B cell (primary cell): ENCODE measurements at regions not wholly inside any gene's neighbourhood (a gene's known extent, or its start where the extent isn't known, plus 50 kb on each side); places are given as distances from the start of the nearest gene placed in this dataset.

ENCODE experiments used
- ATAC-seq: fragments of 200-7000 bp; cut with Tn5 transposase; one replicate; pipeline ENCODE4 v1.10.0; 2021; ENCODE audit warnings: low read depth, mild to moderate bottlenecking, moderate number of reproducible peaks, moderate library complexity
- CTCF ChIA-PET: fragments of 350-600 bp; sonication (Branson Sonifier 250); formaldehyde crosslinking; loops from one replicate; lab custom pipeline; 2021; ENCODE audit warnings: antibody characterized with exemption, inconsistent platforms; lab: Charles Lee
- POLR2A ChIA-PET: fragments of 350-600 bp; sonication (Branson Sonifier 250); formaldehyde crosslinking; loops from one replicate; lab custom pipeline; 2021; ENCODE audit warnings: antibody characterized with exemption; lab: Charles Lee
- DNase-seq: peaks from one replicate; pipeline ENCODE4 v3.0.0; 2013
- H2AFZ ChIP-seq: 2 replicates; pipeline ENCODE4 v1.6.1; 2012; ENCODE audit warnings: mild to moderate bottlenecking, low read depth, low read length; ENCODE audit not compliant: insufficient read depth, poor library complexity, severe bottlenecking
- H3K27ac ChIP-seq, 2 donors: 1 replicate in 1 of 2; 2 replicates in 1 of 2; pipeline ENCODE4 v1.5.1; 2012 to 2013; ENCODE audit warnings: low read length in 2 of 2, mild to moderate bottlenecking in 2 of 2, moderate library complexity in 1 of 2
- H3K27me3 ChIP-seq, 4 experiments: fragments of 200-600 bp in 1 of 4; sonication (generic) in 1 of 4; replicated peaks in 1 of 4; 1 replicate in 2 of 4; 2 replicates in 2 of 4; pipeline versions ENCODE4 v1.6.1 to v1.7.0; 2013 to 2016; ENCODE audit warnings: low read length in 3 of 4, mild to moderate bottlenecking in 2 of 4, mixed read lengths in 1 of 4, moderate library complexity in 1 of 4; ENCODE audit not compliant: insufficient read depth in 4 of 4, control insufficient read depth in 3 of 4; ENCODE audit errors: control extremely low read depth in 1 of 4
- H3K36me3 ChIP-seq, 2 experiments: replicated peaks in 1 of 2; 1 replicate in 1 of 2; 2 replicates in 1 of 2; pipeline versions ENCODE4 v1.6.1 to v1.7.1; 2013; ENCODE audit warnings: low read length in 1 of 2; ENCODE audit not compliant: insufficient read depth in 2 of 2, control insufficient read depth in 1 of 2; ENCODE audit errors: control extremely low read depth in 1 of 2, extremely low read depth in 1 of 2
- H3K4me1 ChIP-seq, 2 donors: fragments of 200-600 bp in 1 of 2; sonication (generic) in 1 of 2; 1 replicate in 1 of 2; 2 replicates in 1 of 2; pipeline versions ENCODE4 v1.5.1 to v1.6.1; 2013 to 2017; ENCODE audit warnings: low read length in 2 of 2; ENCODE audit not compliant: control insufficient read depth in 2 of 2, insufficient read depth in 2 of 2
- H3K4me2 ChIP-seq: replicated peaks from 2 replicates; pipeline ENCODE3; 2012; ENCODE audit warnings: mild to moderate bottlenecking, low read depth, low read length; ENCODE audit not compliant: poor library complexity, severe bottlenecking
- H3K4me3 ChIP-seq, 5 experiments: fragments of 200-600 bp in 1 of 5; sonication (generic) in 1 of 5; 1 replicate in 3 of 5; 2 replicates in 2 of 5; pipeline versions ENCODE4 v1.5.1 to v1.7.0; 2011 to 2016; ENCODE audit warnings: low read length in 4 of 5, mild to moderate bottlenecking in 4 of 5, low read depth in 2 of 5, control low read depth in 1 of 5, moderate library complexity in 1 of 5; ENCODE audit not compliant: insufficient read depth in 1 of 5; ENCODE audit errors: control extremely low read depth in 1 of 5, extremely low read depth in 1 of 5
- H3K79me2 ChIP-seq: fragments of 200-600 bp; sonication (generic); one replicate; pipeline ENCODE4 v1.6.0; 2016; ENCODE audit warnings: low read length; ENCODE audit not compliant: control insufficient read depth, insufficient read depth
- H3K9ac ChIP-seq: fragments of 200-600 bp; sonication (generic); 2 replicates; pipeline ENCODE4 v1.6.1; 2017; ENCODE audit warnings: mild to moderate bottlenecking, low read length, moderate library complexity
- H3K9me3 ChIP-seq, 3 donors: one replicate each; pipeline versions ENCODE4 v1.6.1 to v1.7.1; 2013; ENCODE audit warnings: low read length in 2 of 3; ENCODE audit not compliant: control insufficient read depth in 2 of 3, insufficient read depth in 1 of 3; ENCODE audit errors: control extremely low read depth in 1 of 3
- H4K20me1 ChIP-seq: 2 replicates; pipeline ENCODE4 v1.6.0; 2012; ENCODE audit warnings: mild to moderate bottlenecking, low read length; ENCODE audit not compliant: insufficient read depth, control insufficient read depth, poor library complexity, severe bottlenecking
- H3K27ac Mint-ChIP-seq: one replicate; pipeline ENCODE4 v1.8.0; 2021; ENCODE audit warnings: mixed read lengths
- H3K27me3 Mint-ChIP-seq: one replicate; pipeline ENCODE4 v1.8.0; 2021; ENCODE audit warnings: mixed read lengths
- H3K4me1 Mint-ChIP-seq: one replicate; pipeline ENCODE4 v1.8.0; 2021; ENCODE audit warnings: mixed read lengths
- H3K4me3 Mint-ChIP-seq: one replicate; pipeline ENCODE4 v1.8.0; 2021; ENCODE audit warnings: mixed read lengths
- H3K9me3 Mint-ChIP-seq: one replicate; pipeline ENCODE4 v1.8.0; 2022; ENCODE audit warnings: mixed read lengths; ENCODE audit not compliant: insufficient read depth
- EZH2 ChIP-seq: IDR thresholded peaks from 2 replicates; pipeline ENCODE4 v1.6.1; 2012; ENCODE audit warnings: borderline replicate concordance, low read depth, mild to moderate bottlenecking, moderate library complexity, low read length; ENCODE audit not compliant: insufficient read depth, poor library complexity, severe bottlenecking
- WGBS: methylation state at CpG from one replicate; pipeline ENCODE4 v1.1.5; 2013; ENCODE audit warnings: missing lambda C conversion rate; ENCODE audit not compliant: insufficient coverage; 5-methylcytosine and 5-hydroxymethylcytosine counted together
- intact Hi-C: fragments of 100-400 bp; cut with micrococcal nuclease; formaldehyde crosslinking; loops from one replicate; pipeline ENCODE4 v1.10.0; 2022
- TF ChIP-seq, protein P1 (sequence below): fragments of 200-600 bp; IDR thresholded peaks from one replicate; pipeline ENCODE4 v1.8.0; 2022; ENCODE audit warnings: antibody characterized with exemption, mild to moderate bottlenecking

DNA sequence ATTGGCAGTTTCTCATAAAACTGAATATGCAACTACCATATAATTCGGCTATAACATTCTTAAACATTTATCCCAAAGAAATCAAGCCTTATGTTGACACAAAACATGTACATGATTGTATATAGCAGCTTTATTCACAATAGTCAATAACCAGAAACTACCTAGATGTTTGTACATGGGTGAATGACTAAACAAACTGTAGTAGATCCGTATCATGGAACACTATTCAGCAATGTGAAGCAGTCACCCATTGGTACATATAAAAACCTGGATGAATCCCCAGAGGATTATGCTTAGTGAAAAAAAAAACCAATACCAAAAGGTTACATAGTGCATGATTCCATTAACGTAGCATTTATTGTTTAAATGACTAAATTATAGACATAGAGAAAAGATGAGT, 471.7 kb upstream of the KLHL1 start:
- no peak for DNase-seq
- TF ChIP-seq EZH2, result no peak
- TF ChIP-seq, protein P1, sequence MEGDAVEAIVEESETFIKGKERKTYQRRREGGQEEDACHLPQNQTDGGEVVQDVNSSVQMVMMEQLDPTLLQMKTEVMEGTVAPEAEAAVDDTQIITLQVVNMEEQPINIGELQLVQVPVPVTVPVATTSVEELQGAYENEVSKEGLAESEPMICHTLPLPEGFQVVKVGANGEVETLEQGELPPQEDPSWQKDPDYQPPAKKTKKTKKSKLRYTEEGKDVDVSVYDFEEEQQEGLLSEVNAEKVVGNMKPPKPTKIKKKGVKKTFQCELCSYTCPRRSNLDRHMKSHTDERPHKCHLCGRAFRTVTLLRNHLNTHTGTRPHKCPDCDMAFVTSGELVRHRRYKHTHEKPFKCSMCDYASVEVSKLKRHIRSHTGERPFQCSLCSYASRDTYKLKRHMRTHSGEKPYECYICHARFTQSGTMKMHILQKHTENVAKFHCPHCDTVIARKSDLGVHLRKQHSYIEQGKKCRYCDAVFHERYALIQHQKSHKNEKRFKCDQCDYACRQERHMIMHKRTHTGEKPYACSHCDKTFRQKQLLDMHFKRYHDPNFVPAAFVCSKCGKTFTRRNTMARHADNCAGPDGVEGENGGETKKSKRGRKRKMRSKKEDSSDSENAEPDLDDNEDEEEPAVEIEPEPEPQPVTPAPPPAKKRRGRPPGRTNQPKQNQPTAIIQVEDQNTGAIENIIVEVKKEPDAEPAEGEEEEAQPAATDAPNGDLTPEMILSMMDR, result no peak
- no CpG with 5 or more reads among the region's 3 CpGs for WGBS
- no peak overlapping the region for H3K9ac ChIP-seq
- H3K4me3 Mint-ChIP-seq, result no peak overlapping the region
- ATAC-seq, result no peak
- H3K27me3 Mint-ChIP-seq, result no peaks in the 10 kb centered on the region
- H2AFZ ChIP-seq, result no peak overlapping the region
- intact Hi-C loops, result no loop called here
- no peaks in the 10 kb centered on the region for H3K79me2 ChIP-seq
- H3K4me1 ChIP-seq, result no peaks in the 10 kb centered on the region
- H3K9me3 ChIP-seq, result no peaks in the 10 kb centered on the region
- no peaks in the 10 kb centered on the region for H3K4me1 Mint-ChIP-seq
- no peaks in the 10 kb centered on the region for H3K36me3 ChIP-seq
- ChIA-PET CTCF (no interaction called here), POLR2A (no interaction called here)
- H3K4me3 ChIP-seq, result no peak overlapping the region
- H3K9me3 Mint-ChIP-seq, result peaks cover 1% of the 10 kb centered on the region
- no peaks in the 10 kb centered on the region for H3K27me3 ChIP-seq
- H4K20me1 ChIP-seq, result no peaks in the 10 kb centered on the region
- no peak overlapping the region for H3K27ac ChIP-seq
- H3K4me2 ChIP-seq, result no peak overlapping the region
- H3K27ac Mint-ChIP-seq, result no peak overlapping the region

DNA sequence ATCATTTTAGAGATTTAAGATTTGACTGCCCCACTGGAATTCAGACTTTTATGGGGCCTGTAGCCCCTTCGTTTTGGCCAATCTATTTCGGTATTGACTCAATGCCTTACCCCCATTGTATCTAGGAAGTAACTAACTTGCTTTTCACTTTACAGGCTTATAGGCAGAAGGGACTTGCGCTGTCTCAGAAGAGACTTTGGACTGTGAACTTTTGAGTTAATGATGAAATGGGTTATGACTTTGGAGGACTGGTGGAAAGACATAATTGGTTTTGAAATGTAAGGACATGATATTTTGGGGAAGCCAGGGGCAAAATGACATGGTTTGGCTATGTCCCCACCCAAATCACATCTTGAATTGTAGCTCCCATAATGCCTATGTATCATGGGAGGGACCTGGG, 463.0 kb upstream of the KLHL1 start:
- no peak for TF ChIP-seq EZH2
- TF ChIP-seq, protein P1, result no peak
- no peak overlapping the region for H3K27ac ChIP-seq
- H3K4me1 Mint-ChIP-seq, result no peaks in the 10 kb centered on the region
- H3K27me3 Mint-ChIP-seq, result no peaks in the 10 kb centered on the region
- H3K79me2 ChIP-seq, result no peaks in the 10 kb centered on the region
- no peaks in the 10 kb centered on the region for H4K20me1 ChIP-seq
- ChIA-PET POLR2A (no interaction called here), CTCF (no interaction called here)
- no peaks in the 10 kb centered on the region for H3K4me1 ChIP-seq
- H2AFZ ChIP-seq, result no peak overlapping the region
- H3K4me3 Mint-ChIP-seq, result no peak overlapping the region
- H3K27me3 ChIP-seq, result no peaks in the 10 kb centered on the region
- peaks cover 0 to 2% (median 0%) of the 10 kb centered on the region in 3 donors for H3K9me3 ChIP-seq
- DNase-seq, result no peak
- no peak for ATAC-seq
- intact Hi-C loops, result no loop called here
- 94% methylated on average over 3 of the region's 3 CpGs for WGBS
- no peak overlapping the region for H3K27ac Mint-ChIP-seq
- H3K36me3 ChIP-seq, result no peaks in the 10 kb centered on the region
- no peaks in the 10 kb centered on the region for H3K9me3 Mint-ChIP-seq
- H3K4me2 ChIP-seq, result no peak overlapping the region
- H3K9ac ChIP-seq, result no peak overlapping the region
- no peak overlapping the region for H3K4me3 ChIP-seq
